ENCODE measurements at regions not wholly inside any gene's neighbourhood (a gene's known extent, or its start where the extent isn't known, plus 50 kb on each side); places are given as distances from the start of the nearest gene placed in this dataset.
"Not testable (repeated sequence)": the region's sequence is repeated elsewhere in the genome, so short reads cannot be mapped to it uniquely, and the experiment has no call there.

DNA sequence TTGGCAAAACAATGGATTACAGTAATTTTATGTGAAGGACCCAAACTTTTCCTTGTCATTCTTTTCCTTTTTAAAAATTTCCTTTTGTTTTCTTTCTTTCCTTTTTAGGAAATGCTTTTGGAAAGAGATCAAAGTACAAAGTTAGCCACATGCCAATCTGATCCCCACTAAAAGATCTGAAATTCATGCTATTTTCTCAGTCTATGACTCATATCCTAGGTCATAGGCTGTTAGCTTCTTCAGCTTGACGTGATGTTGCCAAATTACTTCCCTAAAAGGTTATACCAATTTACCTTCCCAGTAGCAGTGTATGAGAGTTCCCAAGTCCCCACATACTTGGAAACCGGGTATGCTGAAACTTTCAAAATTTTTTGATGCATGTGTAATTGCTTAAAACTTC is 355.3 kb downstream of the INSIG2 start:
- DNase-seq: no peak

DNA sequence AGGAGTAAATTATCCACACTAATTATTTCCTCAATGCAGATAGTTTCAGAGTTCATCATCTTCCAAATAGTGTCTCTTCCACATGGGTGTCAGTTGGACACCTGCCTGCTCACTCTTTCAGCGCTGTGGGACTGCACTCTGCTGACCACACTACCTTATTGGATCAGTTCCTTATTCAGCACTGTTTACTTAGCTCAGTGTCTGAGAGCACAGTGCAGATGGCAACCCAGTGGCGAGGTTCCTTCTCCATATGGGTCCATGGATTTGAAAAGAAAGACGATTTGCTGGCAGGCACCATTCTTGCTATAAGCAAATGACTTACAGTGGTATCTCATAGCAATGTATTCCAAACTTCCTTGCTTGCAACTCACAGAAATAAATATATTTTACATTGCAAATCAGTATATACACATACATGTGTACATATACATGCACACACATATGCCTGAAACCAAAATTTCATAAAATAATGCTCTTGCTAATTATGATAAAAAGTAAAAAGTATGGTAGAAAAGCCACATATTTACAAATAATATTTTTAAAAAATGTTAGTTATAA is 354.8 kb downstream of the INSIG2 start:
- peak; percentile 6 for DNase-seq

DNA sequence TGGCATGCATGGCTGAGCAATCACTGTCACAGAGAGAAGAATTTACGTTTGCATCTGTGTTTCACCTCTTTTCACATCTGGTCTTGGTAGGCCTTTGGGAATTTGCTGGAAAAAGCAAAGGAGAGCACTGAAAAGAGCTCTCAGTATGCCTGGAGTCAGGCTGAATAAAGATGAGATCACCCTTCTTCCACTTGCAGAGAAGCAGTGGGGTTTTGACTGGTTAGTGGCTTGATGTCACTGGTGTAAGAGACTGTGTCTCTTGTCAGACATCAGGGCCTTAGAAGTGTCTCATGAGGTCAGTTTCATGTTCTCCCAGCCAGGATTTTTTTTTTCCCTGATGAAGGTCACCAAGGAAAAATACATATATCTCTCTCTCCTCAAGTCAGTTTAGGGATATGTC is 353.8 kb downstream of the INSIG2 start:
- no peak for DNase-seq

DNA sequence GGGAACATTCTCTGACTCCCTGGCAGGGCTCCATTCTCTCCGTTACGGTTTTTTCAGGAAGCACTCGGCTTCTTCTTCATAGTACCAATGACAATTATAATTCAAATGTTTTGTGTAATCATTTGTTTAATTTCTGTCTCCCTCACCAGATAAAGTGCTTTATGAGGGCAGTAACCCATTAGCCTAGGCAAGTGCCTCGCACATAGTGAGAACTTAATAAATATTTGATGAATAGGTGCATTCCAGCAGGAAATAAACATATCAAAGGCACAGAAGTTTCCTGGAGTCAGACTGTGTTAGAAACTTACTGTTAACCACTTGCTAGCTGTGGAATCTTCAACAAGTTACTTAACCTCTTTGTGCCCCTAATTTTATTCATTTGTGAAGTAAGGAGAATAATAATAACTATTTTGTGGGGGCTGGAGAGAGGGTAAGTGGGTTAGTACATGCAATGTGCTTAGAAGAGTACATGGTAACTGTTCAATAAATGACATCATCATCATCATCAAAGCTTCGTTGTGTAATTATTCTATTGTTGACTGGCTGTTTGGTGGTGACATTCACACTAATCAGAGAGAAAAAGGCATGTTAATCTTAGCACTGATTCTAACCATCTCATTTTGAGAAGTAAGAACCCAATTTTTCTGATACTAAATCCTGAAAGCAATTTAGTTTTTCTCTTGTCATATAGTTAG is 352.3 kb downstream of the INSIG2 start:
- no peak for DNase-seq

DNA sequence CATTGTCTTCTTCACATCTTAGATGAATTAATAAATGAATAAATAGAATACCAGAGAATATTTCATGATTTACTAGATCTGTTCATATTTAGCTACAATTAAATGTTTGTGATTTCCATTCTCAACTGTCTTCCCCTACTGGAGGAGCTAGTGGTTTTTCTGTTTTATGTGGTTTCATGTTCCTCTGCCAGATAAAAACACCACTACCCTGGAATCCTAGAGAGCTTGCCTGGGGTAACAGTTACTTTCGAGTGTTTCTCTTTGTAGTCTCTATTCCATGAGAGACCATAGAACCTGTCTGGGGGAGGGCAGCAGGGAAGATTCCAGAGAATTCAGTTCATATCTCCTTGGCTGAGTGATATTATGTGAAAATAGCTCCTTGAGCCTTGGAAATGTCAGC is 349.2 kb downstream of the INSIG2 start:
- no peak for DNase-seq

DNA sequence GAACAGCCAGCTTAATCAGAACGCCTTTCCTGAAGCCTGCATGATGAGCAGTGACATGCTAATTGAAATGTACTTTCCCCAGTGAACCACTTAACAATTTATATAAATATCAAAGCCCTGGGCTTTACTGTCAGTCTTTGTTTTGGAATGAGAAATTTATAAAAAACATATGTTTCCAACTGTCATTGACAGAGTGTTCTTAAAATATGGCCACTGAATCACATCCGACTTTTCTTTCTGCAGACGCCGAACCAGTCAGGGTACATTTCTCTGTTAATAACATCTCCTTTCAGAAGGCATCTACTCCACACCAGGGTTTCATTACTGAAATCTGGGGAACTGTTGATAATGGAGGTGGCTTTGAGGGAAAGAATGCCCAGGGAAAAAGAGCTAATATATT is 343.7 kb downstream of the INSIG2 start:
- DNase-seq: no peak

DNA sequence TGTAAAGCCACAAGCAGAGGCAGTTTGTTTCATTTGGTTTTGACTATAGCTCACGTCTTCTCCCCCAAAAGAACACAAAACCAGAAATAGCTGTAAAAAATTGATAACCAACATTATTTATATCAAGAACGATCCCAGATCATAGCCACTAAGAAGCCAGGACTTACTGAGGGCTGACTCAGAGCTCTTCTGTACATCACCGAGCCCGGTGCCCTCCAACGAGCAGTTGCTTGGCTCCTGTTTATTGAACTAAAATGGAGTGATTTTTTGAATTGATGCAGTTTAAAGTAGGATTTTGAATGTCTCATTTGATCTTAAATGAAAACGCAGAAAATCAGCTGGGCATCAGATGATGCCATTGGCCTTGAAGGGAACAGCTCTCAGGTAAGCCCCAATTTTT is 343.3 kb downstream of the INSIG2 start:
- DNase-seq: no peak

DNA sequence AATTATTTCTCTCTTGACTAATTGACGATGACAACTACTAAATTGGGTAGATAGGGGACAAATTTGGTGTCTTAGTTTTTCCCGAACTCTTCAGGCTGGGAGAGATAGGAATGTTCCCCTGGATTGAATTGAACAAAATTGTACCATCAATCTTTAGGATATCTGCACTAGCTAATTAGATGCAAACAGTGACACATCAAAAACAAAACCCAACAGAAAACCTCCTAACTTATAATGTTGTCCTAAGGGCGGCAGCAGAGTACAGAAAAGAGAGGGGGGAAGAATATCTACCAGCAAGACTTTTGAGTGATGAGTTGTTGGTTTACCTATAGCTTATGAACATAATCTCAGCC is 342.9 kb downstream of the INSIG2 start:
- DNase-seq: no peak

DNA sequence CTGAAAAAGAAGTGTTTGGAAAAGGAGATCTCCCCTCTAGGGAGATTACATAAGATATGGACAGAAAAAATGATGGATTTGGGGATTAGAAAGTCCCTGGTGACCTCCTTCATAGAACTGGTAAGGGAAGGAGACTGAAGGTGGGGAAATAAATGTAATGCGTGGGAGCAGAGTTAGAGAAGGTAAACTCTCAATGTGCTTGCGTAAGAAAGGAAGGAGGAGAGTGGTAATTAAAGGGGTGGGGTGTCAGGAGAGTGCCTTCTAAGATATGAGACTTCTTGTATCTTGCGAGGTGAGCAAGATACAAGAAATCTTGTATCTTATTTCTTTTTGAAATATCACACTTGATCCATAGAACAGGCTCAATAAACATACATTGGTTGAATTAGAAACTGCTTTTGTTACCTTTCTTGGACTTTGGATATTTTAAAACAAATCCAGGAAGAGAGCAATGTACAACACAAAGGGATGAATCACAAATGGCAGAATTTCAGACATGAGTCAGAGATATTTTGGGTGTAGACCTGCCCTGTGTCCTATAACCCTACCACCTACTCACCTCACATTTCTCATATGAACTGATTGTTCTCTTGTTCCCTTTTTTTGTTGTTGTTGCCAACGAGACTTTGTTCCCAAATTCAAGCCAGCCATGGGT is 342.4 kb downstream of the INSIG2 start:
- DNase-seq: no peak

DNA sequence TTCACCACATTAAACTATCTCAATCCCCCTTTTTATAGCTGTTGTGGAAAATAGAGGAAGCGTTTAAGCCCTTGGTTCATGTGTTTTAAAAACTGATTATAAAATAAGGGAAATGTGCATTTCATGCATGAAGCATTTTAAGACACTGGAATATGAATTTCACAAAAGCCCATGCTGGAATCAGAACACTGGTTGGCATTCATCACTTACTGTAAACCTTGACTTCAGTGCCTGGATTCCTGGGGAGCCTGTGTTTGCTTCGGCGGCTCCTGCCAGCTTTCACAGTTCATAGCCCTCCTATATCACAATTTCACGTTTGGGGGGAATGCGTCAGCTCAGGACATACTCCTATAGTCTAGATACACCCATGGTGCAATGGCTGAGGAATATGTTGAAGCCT is 336.9 kb downstream of the INSIG2 start:
- DNase-seq: no peak

DNA sequence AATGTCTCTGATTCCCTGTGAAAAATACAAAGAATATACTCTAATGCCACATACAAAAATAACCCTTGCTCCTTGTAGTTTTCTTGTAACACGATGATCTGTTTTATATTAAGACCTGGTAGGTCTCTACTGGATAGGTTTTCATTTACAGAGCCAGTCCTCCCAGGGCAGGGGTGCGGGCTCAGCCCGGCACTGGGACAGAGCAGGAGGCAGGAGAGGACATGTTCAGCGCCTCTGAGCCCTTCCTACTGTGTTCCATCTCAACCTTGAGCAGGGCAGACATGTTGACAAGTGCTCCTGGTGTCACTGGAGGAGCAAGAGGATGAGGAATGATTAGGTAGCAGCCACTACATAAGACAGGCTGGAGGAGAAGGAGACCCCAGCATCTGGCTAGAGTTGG is 335.5 kb downstream of the INSIG2 start:
- DNase-seq: no peak

DNA sequence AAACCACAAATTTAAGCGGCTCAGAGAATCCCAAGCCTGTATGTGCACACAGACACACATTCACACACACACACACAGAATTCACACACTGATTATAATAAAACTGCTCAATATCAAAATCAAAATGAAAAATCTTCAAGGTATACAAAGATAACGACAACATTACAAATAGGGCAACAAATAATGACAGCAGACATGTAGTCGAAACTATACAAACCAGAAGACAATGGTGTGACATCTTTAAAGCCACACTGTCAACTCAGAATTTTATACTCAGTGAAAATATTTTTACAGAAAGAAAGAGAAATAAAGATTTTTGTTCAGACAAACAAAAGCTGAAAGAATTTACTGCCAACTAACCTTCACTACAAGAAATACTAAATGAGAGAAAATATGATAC is 333.4 kb downstream of the INSIG2 start:
- DNase-seq: no peak

DNA sequence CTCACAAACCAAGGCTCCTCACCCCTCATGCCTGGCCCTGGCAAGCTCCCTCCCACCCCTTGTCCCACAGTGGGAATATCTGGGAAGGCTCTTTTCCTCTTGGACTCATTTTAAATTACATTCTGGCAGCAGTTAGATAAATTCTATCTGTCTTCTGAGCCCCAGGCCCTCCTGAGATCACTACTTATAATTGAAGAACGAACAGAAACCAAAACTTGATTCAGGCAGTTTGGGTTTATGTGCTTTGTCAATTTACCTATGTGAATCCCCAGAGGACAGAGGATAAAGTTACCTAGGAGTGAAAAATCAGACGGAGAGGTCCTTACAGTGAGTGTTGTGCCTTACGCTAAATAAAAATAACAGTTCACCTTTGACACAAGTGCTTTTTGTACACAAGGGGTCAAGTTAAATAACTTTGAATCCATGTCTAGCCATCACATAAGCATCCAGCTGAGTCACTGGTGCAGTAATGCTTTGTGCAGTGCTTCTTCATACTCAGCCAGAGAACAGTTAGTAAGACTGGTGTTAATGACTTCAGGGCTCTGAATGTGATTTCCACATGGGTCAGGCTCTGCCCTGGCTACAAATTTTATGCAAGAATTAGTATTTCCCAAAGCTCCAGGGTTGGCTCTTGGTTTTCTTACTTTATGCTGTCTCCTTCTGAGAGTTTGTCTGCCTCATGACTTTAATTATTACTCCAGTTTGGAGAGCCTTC is 329.3 kb downstream of the INSIG2 start:
- no peak for DNase-seq

DNA sequence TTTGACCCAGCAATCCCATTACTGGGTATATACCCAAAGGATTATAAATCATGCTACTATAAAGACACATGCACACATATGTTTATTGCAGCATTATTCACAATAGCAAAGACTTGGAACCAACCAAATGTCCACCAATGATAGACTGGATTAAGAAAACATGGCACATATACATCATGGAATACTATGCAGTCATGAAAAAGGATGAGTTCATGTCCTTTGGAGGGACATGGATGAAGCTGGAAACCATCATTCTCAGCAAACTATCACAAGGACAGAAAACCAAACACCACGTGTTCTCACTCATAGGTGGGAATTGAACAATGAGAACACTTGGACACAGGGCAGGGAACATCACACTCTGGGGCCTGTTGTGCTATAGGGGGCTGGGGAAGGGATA is 326.9 kb downstream of the INSIG2 start:
- not testable (repeated sequence) for DNase-seq

DNA sequence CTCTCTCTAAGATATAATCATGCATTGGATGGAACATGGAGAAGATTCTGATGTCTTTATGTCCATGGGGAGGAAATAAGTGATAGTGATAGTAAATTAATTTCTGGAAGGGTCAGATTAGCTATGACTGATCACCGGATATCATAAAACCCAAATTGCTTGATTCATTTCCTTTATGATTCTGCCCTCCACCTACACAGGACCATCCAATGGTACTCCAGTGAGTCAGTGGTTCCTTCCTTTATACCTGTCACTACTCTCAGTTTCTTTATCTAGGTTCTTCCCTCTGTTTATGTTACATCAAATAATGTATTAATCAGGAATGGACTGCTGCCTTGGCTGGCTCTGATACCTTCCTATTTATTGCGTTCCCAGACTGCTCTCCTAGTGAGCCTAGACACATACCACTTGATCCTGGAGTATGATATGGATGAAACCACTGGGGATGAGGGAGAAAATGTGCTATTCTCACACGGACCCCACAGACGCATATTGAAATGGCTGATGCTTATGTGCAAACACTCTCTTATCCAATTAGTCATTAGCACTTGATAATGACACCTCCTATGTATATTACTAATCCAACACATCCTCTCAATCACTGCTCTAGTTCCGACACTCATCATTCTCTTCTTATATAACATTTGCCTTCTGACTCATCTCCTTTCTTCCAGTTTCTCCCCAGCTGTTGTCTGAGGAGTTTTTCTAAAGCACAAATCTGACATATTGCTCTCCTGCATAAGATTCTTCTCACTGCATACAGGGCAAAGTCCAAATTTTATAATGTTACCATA is 315.6 kb downstream of the INSIG2 start:
- DNase-seq: no peak

DNA sequence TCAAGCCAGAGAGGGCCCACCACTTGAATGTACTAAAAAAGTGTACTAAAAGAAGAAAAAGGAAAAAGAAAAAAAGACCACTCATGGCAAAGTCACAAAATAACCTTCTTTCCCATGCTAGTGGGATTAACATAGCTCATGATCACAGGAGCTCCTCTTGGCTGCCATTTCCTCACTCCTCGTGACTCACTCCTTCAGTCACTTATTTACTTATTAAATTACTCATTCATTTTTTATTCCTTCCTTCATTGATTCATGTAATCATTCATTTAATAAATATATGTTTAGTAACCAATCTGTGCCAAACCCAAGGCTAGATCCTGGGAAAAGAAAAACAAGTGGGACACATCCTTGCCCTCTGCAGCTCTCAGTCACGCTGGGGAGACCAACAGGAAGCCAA is 300.5 kb downstream of the INSIG2 start:
- DNase-seq: no peak

DNA sequence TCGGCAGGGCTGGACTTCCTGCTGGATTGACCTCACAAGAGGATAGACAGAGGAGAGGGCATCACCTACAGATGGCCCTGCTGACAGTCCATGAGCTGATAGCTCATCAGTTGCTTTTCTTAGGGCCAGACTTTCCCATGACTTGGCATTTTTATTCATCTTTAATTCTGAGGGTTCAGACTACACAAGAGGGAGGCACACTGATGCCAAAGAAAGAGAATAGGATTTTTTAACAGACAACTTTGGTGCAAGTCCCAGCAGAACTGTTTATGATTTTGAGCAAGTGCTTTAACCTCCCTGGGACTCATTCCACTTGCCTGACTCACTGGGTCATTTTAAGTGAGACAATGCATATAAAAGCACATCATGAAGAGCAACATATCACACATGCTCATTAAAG is 299.2 kb downstream of the INSIG2 start:
- DNase-seq: no peak

DNA sequence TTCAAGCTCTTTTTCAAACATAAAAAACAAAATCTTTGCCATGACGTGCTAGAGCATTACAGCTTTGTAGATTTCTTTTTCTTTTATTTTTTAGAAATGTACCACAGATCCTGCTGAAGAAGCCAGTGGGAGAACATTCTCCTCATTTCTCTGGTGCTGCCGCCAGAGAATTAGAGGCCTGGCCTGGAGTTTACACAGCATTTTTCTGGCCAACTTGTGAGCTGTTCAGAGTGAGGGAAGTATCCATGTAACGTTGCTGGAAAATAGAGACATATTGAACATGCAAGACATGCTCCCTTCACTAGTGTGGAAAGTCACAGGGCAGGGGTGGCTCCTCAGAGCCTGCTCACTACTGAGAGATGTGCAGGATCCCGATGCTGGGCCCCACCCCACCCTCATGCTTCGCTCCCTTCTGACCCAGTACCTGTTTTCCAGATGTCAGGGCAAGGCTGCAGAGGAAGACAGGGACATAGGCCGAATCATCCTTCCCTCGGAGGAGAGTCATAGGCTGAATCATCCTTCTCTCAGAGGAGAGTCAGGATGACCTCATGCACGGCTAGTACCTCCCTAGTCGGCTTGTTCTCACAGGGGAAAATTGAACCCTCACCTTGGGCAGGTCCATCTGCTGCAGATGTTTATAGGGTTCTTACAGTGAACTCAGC is 298.5 kb downstream of the INSIG2 start:
- DNase-seq: no peak

DNA sequence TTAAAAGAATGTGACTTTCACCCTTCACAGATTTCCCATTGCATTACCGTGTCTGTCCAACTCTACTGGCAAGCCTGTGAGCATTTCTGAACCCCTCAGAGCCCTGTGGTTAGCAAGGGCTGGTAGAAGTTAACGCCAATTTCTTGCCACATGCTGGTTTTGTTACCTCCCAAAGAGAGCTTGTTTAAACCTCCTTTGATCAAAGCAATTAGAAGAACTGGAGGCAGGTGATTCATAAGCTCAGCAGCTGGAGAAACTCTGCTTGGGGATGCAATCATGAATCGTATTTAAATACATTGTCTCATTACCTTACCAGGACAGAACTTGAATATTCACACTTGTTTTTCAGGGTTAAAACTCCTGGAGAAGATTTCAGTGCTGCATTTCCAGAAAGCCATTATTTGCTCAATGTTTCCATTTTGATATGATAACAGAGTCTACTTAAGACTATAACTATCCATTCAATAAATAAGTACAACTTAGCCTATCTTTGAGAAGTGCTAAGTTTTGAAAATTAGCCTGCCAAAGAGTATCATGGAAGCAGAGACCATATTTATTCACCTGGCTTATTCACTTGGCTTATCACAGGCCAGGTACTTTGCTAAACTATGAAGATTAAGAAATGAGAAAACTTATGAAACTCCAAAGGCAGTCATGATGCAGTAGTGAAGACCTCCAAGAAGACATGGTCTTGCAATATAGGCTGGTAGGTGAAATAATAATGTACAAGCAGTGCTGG is 292.8 kb downstream of the INSIG2 start:
- no peak for DNase-seq

DNA sequence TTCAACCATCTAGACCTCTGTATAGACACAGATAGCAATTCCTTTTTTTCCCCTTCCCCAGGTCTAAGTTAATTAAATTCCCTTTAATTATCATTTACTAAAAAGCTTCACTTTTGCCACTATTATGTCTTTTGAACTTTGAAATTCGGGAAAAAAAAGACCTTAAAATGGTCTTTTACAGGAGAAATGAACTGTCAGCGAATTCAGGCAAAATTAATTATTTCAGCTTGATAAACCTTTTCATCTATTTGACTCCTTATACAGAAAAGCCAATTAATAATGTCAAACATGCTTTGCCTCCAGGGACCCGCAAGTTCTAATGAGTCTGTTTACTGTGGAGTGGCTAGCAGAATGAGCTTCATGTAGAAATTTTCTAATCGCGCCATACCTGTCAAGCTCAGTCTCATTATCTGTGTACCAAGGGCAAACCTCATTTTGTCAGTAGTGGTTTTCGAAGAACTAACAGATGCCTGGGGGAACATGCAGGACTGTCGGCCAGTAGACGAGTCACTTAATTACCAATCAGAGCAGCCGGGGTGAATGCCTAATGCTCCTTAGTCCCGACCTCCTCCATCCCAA is 287.7 kb downstream of the INSIG2 start:
- no peak for DNase-seq

DNA sequence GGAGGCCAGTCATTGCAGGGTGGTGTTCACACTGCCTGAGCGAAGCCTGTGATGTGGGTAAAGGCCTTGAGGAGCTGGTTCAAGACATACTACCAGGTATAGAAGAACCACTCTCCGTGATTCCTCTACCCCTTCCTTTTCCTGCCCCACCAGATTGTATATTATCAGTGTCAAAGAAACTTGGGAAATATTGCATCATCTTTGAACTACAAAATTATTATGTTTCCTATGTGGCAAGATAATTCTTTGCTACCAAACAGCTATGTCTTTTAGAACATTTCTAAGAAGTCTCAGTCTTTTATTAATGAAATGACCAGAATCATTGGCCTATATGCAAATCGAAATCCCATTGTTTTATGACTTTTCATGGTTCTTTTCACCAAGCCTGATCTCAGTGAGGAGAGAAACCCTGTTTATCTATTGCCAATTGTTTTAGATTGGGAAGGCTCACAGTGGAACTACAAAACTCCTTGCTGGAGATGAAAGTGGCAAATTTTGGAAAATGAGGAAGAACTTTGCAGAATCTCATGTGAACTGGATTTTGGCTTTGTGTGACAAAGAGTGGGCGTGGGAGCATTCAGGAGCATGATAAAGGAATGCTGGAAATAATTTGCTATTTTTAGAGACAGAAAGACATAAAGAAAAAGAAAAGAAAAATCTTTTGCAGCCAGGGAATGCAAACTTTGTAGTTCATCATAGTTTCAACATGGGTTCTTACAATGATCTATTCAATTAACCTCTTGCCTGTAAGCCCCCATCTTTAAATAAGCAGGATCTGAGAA is 286.9 kb downstream of the INSIG2 start:
- no peak for DNase-seq
